GM23248 (cell line): ENCODE measurements at regions not wholly inside any gene's neighbourhood (a gene's known extent, or its start where the extent isn't known, plus 50 kb on each side); places are given as distances from the start of the nearest gene placed in this dataset.

Source experiments
- DNase-seq: peaks from one replicate; pipeline ENCODE4 v3.0.0-alpha.2; 2015
- H2AFZ ChIP-seq: fragments of 200-600 bp; sonication (generic); 2 replicates; pipeline ENCODE4 v1.6.1; 2016; ENCODE audit warnings: antibody characterized with exemption
- H3F3A ChIP-seq: fragments of 200-600 bp; sonication (generic); 2 replicates; pipeline ENCODE4 v1.6.1; 2016; ENCODE audit warnings: mild to moderate bottlenecking, antibody characterized with exemption, mixed run types; ENCODE audit not compliant: insufficient read depth
- H3K27ac ChIP-seq: fragments of 200-600 bp; sonication (generic); 2 replicates; pipeline ENCODE4 v1.5.1; 2016; ENCODE audit warnings: mild to moderate bottlenecking
- H3K27me3 ChIP-seq: fragments of 200-600 bp; sonication (generic); replicated peaks from 2 replicates; pipeline ENCODE4 v1.6.1; 2016; ENCODE audit warnings: mild to moderate bottlenecking; ENCODE audit not compliant: insufficient read depth
- H3K36me3 ChIP-seq: fragments of 200-600 bp; sonication (generic); 2 replicates; pipeline ENCODE4 v1.6.1; 2016; ENCODE audit warnings: low read depth, mild to moderate bottlenecking
- H3K4me1 ChIP-seq: fragments of 200-600 bp; sonication (generic); 2 replicates; pipeline ENCODE4 v1.6.1; 2016; ENCODE audit warnings: mild to moderate bottlenecking; ENCODE audit not compliant: insufficient read depth
- H3K4me2 ChIP-seq: fragments of 200-600 bp; sonication (generic); one replicate; pipeline ENCODE4 v1.6.1; 2016; ENCODE audit warnings: mild to moderate bottlenecking; ENCODE audit not compliant: unreplicated experiment
- H3K4me3 ChIP-seq: fragments of 200-600 bp; sonication (generic); 2 replicates; pipeline ENCODE4 v1.5.1; 2016; ENCODE audit warnings: mild to moderate bottlenecking
- H3K79me2 ChIP-seq: fragments of 200-600 bp; sonication (generic); 2 replicates; pipeline ENCODE4 v1.6.1; 2016; ENCODE audit warnings: mild to moderate bottlenecking; ENCODE audit not compliant: insufficient read depth
- H3K9ac ChIP-seq: fragments of 200-600 bp; sonication (generic); 2 replicates; pipeline ENCODE4 v1.6.1; 2016; ENCODE audit warnings: mild to moderate bottlenecking
- H3K9me2 ChIP-seq: fragments of 200-600 bp; sonication (generic); 2 replicates; pipeline ENCODE4 v1.6.1; 2016; ENCODE audit warnings: mixed run types, mild to moderate bottlenecking, moderate library complexity; ENCODE audit not compliant: insufficient read depth
- H3K9me3 ChIP-seq: fragments of 200-600 bp; sonication (generic); one replicate; pipeline ENCODE4 v1.6.1; 2017; ENCODE audit warnings: low read depth
- H4K20me1 ChIP-seq: fragments of 200-600 bp; sonication (generic); 2 replicates; pipeline ENCODE4 v1.6.0; 2016; ENCODE audit not compliant: insufficient read depth
- EZH2 ChIP-seq: fragments of 200-600 bp; sonication (generic); IDR thresholded peaks from 2 replicates; pipeline ENCODE4 v1.6.1; 2018; ENCODE audit warnings: antibody characterized with exemption, mild to moderate bottlenecking; ENCODE audit not compliant: insufficient read depth, poor library complexity, severe bottlenecking
- EZH2phosphoT487 ChIP-seq: fragments of 200-600 bp; sonication (generic); IDR thresholded peaks from 2 replicates; pipeline ENCODE4 v1.6.1; 2018; ENCODE audit warnings: antibody characterized with exemption, moderate library complexity, mild to moderate bottlenecking, low read depth; ENCODE audit not compliant: insufficient read depth
- WGBS, 2 experiments: methylation state at CpG; one replicate each; pipeline ENCODE4 v1.1.6; 2015 to 2017; ENCODE audit warnings: low lambda C conversion rate in 2 of 2, low coverage in 1 of 2; ENCODE audit errors: missing lambda C conversion rate in 2 of 2; 5-methylcytosine and 5-hydroxymethylcytosine counted together
- in situ Hi-C: fragments of 300-500 bp; cut with MboI; formaldehyde crosslinking; loops from 2 replicates; pipeline ENCODE4 v1.15.0; 2020

GRCh38 chr4:181766061-181766548, 477.1 kb upstream of the TENM3 start:
- no peaks in the 10 kb centered on the region for H3F3A ChIP-seq
- H3K9me2 ChIP-seq, result no peaks in the 10 kb centered on the region
- no peaks in the 10 kb centered on the region for H3K9me3 ChIP-seq
- no peaks in the 10 kb centered on the region for H3K36me3 ChIP-seq
- H4K20me1 ChIP-seq, result no peaks in the 10 kb centered on the region
- H3K9ac ChIP-seq, result no peak overlapping the region
- H3K4me2 ChIP-seq, result no peak overlapping the region
- no peak overlapping the region for H2AFZ ChIP-seq
- no peak for DNase-seq
- 19 to 27% methylated on average over 9 of the region's 9 CpGs for WGBS, 2 experiments
- TF ChIP-seq EZH2, result no peak
- no peak for TF ChIP-seq EZH2phosphoT487
- no peaks in the 10 kb centered on the region for H3K27me3 ChIP-seq
- in situ Hi-C loops, result no loop called here
- H3K4me1 ChIP-seq, result no peaks in the 10 kb centered on the region
- no peak overlapping the region for H3K4me3 ChIP-seq
- no peak overlapping the region for H3K27ac ChIP-seq
- H3K79me2 ChIP-seq, result no peaks in the 10 kb centered on the region

GRCh38 chr4:181770971-181771370, 472.2 kb upstream of the TENM3 start:
- H3K79me2 ChIP-seq, result no peaks in the 10 kb centered on the region
- no peaks in the 10 kb centered on the region for H3K4me1 ChIP-seq
- H3K27me3 ChIP-seq, result no peaks in the 10 kb centered on the region
- 4 to 5% methylated on average over 1 of the region's 1 CpG for WGBS, 2 experiments
- no peak for DNase-seq
- no peak overlapping the region for H3K4me2 ChIP-seq
- H3K27ac ChIP-seq, result no peak overlapping the region
- in situ Hi-C loops, result no loop called here
- H3K9me2 ChIP-seq, result no peaks in the 10 kb centered on the region
- H3K4me3 ChIP-seq, result no peak overlapping the region
- H2AFZ ChIP-seq, result no peak overlapping the region
- TF ChIP-seq EZH2phosphoT487, result no peak
- no peak for TF ChIP-seq EZH2
- no peaks in the 10 kb centered on the region for H3K36me3 ChIP-seq
- H3K9me3 ChIP-seq, result no peaks in the 10 kb centered on the region
- H3K9ac ChIP-seq, result no peak overlapping the region
- H4K20me1 ChIP-seq, result no peaks in the 10 kb centered on the region
- no peaks in the 10 kb centered on the region for H3F3A ChIP-seq

DNA sequence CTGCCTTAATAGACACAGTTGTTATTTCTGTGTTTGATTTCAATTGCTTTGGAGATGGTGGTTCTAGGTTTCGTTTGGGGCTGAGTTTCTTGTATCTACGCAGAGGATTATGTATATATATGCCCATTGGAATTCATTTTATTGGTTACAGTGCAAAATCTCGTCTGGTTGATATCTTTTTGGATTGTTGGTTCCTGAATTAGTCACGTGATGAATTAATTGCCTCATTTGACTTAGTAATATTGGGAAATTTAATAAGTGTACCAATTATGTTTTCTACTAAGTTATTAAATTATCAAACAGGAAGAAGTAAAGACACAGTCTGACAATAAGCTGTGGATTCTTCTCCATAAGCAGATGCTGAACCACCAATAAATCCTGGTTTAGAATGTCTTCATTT, 467.9 kb upstream of the TENM3 start:
- no peaks in the 10 kb centered on the region for H4K20me1 ChIP-seq
- H3K4me2 ChIP-seq, result no peak overlapping the region
- no peaks in the 10 kb centered on the region for H3F3A ChIP-seq
- no peaks in the 10 kb centered on the region for H3K27me3 ChIP-seq
- no peaks in the 10 kb centered on the region for H3K79me2 ChIP-seq
- H3K4me1 ChIP-seq, result no peaks in the 10 kb centered on the region
- H2AFZ ChIP-seq, result no peak overlapping the region
- no peak overlapping the region for H3K4me3 ChIP-seq
- 17 to 22% methylated on average over 4 of the region's 4 CpGs for WGBS, 2 experiments
- H3K9me2 ChIP-seq, result no peaks in the 10 kb centered on the region
- no peaks in the 10 kb centered on the region for H3K36me3 ChIP-seq
- in situ Hi-C loops, result no loop called here
- H3K9ac ChIP-seq, result no peak overlapping the region
- TF ChIP-seq EZH2phosphoT487, result no peak
- DNase-seq, result no peak
- no peaks in the 10 kb centered on the region for H3K9me3 ChIP-seq
- no peak overlapping the region for H3K27ac ChIP-seq

DNA sequence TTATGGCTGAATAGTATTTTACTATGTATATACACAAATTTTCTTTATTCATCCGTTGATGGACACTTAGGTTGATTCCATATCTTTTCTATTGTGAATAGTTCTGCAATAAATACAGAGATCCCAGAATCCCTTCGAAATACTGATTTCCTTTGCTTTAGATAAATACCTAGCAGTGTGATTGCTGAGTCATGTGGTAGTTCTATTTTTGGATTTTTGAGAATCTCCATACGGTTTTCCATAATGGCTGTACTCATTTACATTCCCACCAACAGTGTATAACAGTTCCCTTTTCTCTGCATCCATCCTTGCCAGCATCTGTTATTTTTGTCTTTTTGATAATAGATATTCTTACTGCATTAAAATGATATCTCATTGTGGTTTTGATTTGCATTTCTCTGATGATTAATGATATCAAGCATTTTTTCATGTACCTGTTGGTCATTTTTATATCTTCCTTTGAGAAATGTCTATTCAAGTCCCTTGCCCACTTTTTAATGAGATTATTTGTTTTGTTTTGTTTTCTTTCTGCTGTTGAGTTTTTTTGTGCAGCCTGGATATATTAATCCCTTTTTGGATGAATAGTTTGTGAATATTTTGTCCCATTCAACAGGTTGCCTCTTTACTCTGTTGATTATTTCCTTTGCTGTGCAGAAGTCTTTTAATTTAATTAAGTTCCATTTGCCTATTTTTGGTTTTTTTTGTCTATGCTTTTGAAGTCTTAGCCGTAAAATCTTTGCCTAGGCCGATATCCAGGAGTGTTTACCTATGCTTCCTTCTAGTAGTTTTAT, 466.7 kb upstream of the TENM3 start:
- in situ Hi-C loops, result no loop called here
- Histone ChIP-seq H3K4me2 (no peak overlapping the region), H3K4me3 (no peak overlapping the region), H3K36me3 (no peaks in the 10 kb centered on the region), H4K20me1 (no peaks in the 10 kb centered on the region), H3K79me2 (no peaks in the 10 kb centered on the region), H2AFZ (no peak overlapping the region), H3K4me1 (no peaks in the 10 kb centered on the region), H3K9me2 (no peaks in the 10 kb centered on the region), H3K27me3 (no peaks in the 10 kb centered on the region), H3K27ac (no peak overlapping the region), H3K9ac (no peak overlapping the region), H3K9me3 (no peaks in the 10 kb centered on the region), H3F3A (no peaks in the 10 kb centered on the region)
- WGBS, 2 experiments, result 18 to 24% methylated on average over 5 of the region's 5 CpGs
- DNase-seq, result no peak
- TF ChIP-seq EZH2, result no peak
- no peak for TF ChIP-seq EZH2phosphoT487

DNA sequence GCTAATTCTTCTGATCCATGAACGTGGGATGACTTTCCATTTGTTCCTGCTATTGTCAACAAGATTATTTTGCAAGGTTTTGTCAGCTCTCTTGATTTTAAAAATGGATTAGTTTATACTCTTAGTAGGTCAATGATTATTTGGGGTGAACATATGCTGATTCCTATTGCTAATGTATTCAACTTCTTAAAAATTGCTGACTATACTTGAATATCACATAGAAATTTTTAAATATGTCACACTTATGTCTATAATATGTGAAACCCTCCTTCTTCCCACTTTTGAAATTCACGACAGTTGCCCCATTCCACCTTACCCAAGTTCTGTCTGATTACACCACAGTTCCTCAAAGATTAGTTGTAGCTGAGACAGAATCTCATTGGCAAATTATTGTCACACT, 465.7 kb upstream of the TENM3 start:
- no peaks in the 10 kb centered on the region for H3K9me3 ChIP-seq
- TF ChIP-seq EZH2phosphoT487, result no peak
- no peak for TF ChIP-seq EZH2
- H3K27me3 ChIP-seq, result no peaks in the 10 kb centered on the region
- no peaks in the 10 kb centered on the region for H3F3A ChIP-seq
- in situ Hi-C loops, result no loop called here
- DNase-seq, result no peak
- no peaks in the 10 kb centered on the region for H3K36me3 ChIP-seq
- no peaks in the 10 kb centered on the region for H3K9me2 ChIP-seq
- H3K4me1 ChIP-seq, result no peaks in the 10 kb centered on the region
- H3K9ac ChIP-seq, result no peak overlapping the region
- H4K20me1 ChIP-seq, result no peaks in the 10 kb centered on the region
- H3K79me2 ChIP-seq, result no peaks in the 10 kb centered on the region
- no peak overlapping the region for H3K4me2 ChIP-seq
- 7 to 13% methylated on average over 2 of the region's 2 CpGs for WGBS, 2 experiments
- no peak overlapping the region for H3K27ac ChIP-seq
- no peak overlapping the region for H3K4me3 ChIP-seq
- H2AFZ ChIP-seq, result no peak overlapping the region
